ENCODE measurements at regions not wholly inside any gene's neighbourhood (a gene's known extent, or its start where the extent isn't known, plus 50 kb on each side); places are given as distances from the start of the nearest gene placed in this dataset.

- Histone ChIP-seq H3K9me3 (ENCODE audit: control insufficient read depth in 1 of 2, low read length in 2 of 2) (no peaks in the 10 kb centered on the region), H3K27ac (ENCODE audit: low read depth, low read length) (no peak overlapping the region), H3K36me3 (ENCODE audit: control insufficient read depth in 1 of 2, insufficient read depth in 2 of 2, low read length in 2 of 2) (no peaks in the 10 kb centered on the region), H3K9ac (ENCODE audit: low read depth in 1 of 2, low read length in 2 of 2) (no peak overlapping the region), H3K4me3 (ENCODE audit: low read depth in 1 of 2, low read length in 2 of 2) (no peak overlapping the region), H3K27me3 (ENCODE audit: control insufficient read depth in 1 of 2, insufficient read depth in 2 of 2, low read length in 2 of 2) (no peaks in the 10 kb centered on the region), H3K4me1 (ENCODE audit: control insufficient read depth in 1 of 2, insufficient read depth in 2 of 2, low read length in 2 of 2) (no peaks in the 10 kb centered on the region)
Observed at GRCh38 chr3:17845026-17845812, 102.8 kb upstream of the TBC1D5 start.

GRCh38 chr3:17844236-17844635, 101.8 kb upstream of the TBC1D5 start:
- Histone ChIP-seq H3K4me1 (ENCODE audit: control insufficient read depth in 1 of 2, insufficient read depth in 2 of 2, low read length in 2 of 2) (no peaks in the 10 kb centered on the region), H3K27me3 (ENCODE audit: control insufficient read depth in 1 of 2, insufficient read depth in 2 of 2, low read length in 2 of 2) (no peaks in the 10 kb centered on the region), H3K4me3 (ENCODE audit: low read depth in 1 of 2, low read length in 2 of 2) (no peak overlapping the region), H3K36me3 (ENCODE audit: control insufficient read depth in 1 of 2, insufficient read depth in 2 of 2, low read length in 2 of 2) (no peaks in the 10 kb centered on the region), H3K9ac (ENCODE audit: low read depth in 1 of 2, low read length in 2 of 2) (no peak overlapping the region), H3K27ac (ENCODE audit: low read depth, low read length) (no peak overlapping the region), H3K9me3 (ENCODE audit: control insufficient read depth in 1 of 2, low read length in 2 of 2) (no peaks in the 10 kb centered on the region)

GRCh38 chr3:17841190-17841828, 98.9 kb upstream of the TBC1D5 start:
- H3K27me3 ChIP-seq (ENCODE audit: control insufficient read depth in 1 of 2, insufficient read depth in 2 of 2, low read length in 2 of 2), result no peaks in the 10 kb centered on the region

GRCh38 chr3:17840651-17841050, 98.2 kb upstream of the TBC1D5 start:
- Histone ChIP-seq H3K4me1 (ENCODE audit: control insufficient read depth in 1 of 2, insufficient read depth in 2 of 2, low read length in 2 of 2) (no peaks in the 10 kb centered on the region), H3K27me3 (ENCODE audit: control insufficient read depth in 1 of 2, insufficient read depth in 2 of 2, low read length in 2 of 2) (no peaks in the 10 kb centered on the region), H3K9ac (ENCODE audit: low read depth in 1 of 2, low read length in 2 of 2) (no peak overlapping the region), H3K9me3 (ENCODE audit: control insufficient read depth in 1 of 2, low read length in 2 of 2) (no peaks in the 10 kb centered on the region), H3K4me3 (ENCODE audit: low read depth in 1 of 2, low read length in 2 of 2) (no peak overlapping the region), H3K36me3 (ENCODE audit: control insufficient read depth in 1 of 2, insufficient read depth in 2 of 2, low read length in 2 of 2) (no peaks in the 10 kb centered on the region), H3K27ac (ENCODE audit: low read depth, low read length) (no peak overlapping the region)

More at GRCh38 chr3:17841190-17841828, 98.9 kb upstream of the TBC1D5 start:
- Histone ChIP-seq H3K9ac (ENCODE audit: low read depth in 1 of 2, low read length in 2 of 2) (no peak overlapping the region), H3K36me3 (ENCODE audit: control insufficient read depth in 1 of 2, insufficient read depth in 2 of 2, low read length in 2 of 2) (no peaks in the 10 kb centered on the region), H3K4me3 (ENCODE audit: low read depth in 1 of 2, low read length in 2 of 2) (no peak overlapping the region), H3K27ac (ENCODE audit: low read depth, low read length) (no peak overlapping the region), H3K9me3 (ENCODE audit: control insufficient read depth in 1 of 2, low read length in 2 of 2) (no peaks in the 10 kb centered on the region), H3K4me1 (ENCODE audit: control insufficient read depth in 1 of 2, insufficient read depth in 2 of 2, low read length in 2 of 2) (no peaks in the 10 kb centered on the region)

- no peak overlapping the region for H3K4me3 ChIP-seq (ENCODE audit: low read depth in 1 of 2, low read length in 2 of 2)
- H3K4me1 ChIP-seq (ENCODE audit: control insufficient read depth in 1 of 2, insufficient read depth in 2 of 2, low read length in 2 of 2), result no peaks in the 10 kb centered on the region
- H3K36me3 ChIP-seq (ENCODE audit: control insufficient read depth in 1 of 2, insufficient read depth in 2 of 2, low read length in 2 of 2), result no peaks in the 10 kb centered on the region
- H3K9me3 ChIP-seq (ENCODE audit: control insufficient read depth in 1 of 2, low read length in 2 of 2), result no peaks in the 10 kb centered on the region
- no peak overlapping the region for H3K9ac ChIP-seq (ENCODE audit: low read depth in 1 of 2, low read length in 2 of 2)
- no peak overlapping the region for H3K27ac ChIP-seq (ENCODE audit: low read depth, low read length)
- H3K27me3 ChIP-seq (ENCODE audit: control insufficient read depth in 1 of 2, insufficient read depth in 2 of 2, low read length in 2 of 2), result no peaks in the 10 kb centered on the region
Observed at GRCh38 chr3:17840126-17840525, 97.7 kb upstream of the TBC1D5 start.

- H3K9ac ChIP-seq (ENCODE audit: low read depth in 1 of 2, low read length in 2 of 2), result no peak overlapping the region
- H3K4me3 ChIP-seq (ENCODE audit: low read depth in 1 of 2, low read length in 2 of 2), result no peak overlapping the region
- H3K36me3 ChIP-seq (ENCODE audit: control insufficient read depth in 1 of 2, insufficient read depth in 2 of 2, low read length in 2 of 2), result no peaks in the 10 kb centered on the region
- H3K4me1 ChIP-seq (ENCODE audit: control insufficient read depth in 1 of 2, insufficient read depth in 2 of 2, low read length in 2 of 2), result no peaks in the 10 kb centered on the region
- no peak overlapping the region for H3K27ac ChIP-seq (ENCODE audit: low read depth, low read length)
- no peaks in the 10 kb centered on the region for H3K9me3 ChIP-seq (ENCODE audit: control insufficient read depth in 1 of 2, low read length in 2 of 2)
- no peaks in the 10 kb centered on the region for H3K27me3 ChIP-seq (ENCODE audit: control insufficient read depth in 1 of 2, insufficient read depth in 2 of 2, low read length in 2 of 2)
Observed at GRCh38 chr3:17836919-17837318, 94.5 kb upstream of the TBC1D5 start.

- H3K9me3 ChIP-seq (ENCODE audit: control insufficient read depth in 1 of 2, low read length in 2 of 2), result no peaks in the 10 kb centered on the region
- no peak overlapping the region for H3K27ac ChIP-seq (ENCODE audit: low read depth, low read length)
- no peak overlapping the region for H3K9ac ChIP-seq (ENCODE audit: low read depth in 1 of 2, low read length in 2 of 2)
- H3K4me1 ChIP-seq (ENCODE audit: control insufficient read depth in 1 of 2, insufficient read depth in 2 of 2, low read length in 2 of 2), result no peaks in the 10 kb centered on the region
- no peaks in the 10 kb centered on the region for H3K27me3 ChIP-seq (ENCODE audit: control insufficient read depth in 1 of 2, insufficient read depth in 2 of 2, low read length in 2 of 2)
- no peaks in the 10 kb centered on the region for H3K36me3 ChIP-seq (ENCODE audit: control insufficient read depth in 1 of 2, insufficient read depth in 2 of 2, low read length in 2 of 2)
- no peak overlapping the region for H3K4me3 ChIP-seq (ENCODE audit: low read depth in 1 of 2, low read length in 2 of 2)
Observed at GRCh38 chr3:17836092-17836491, 93.7 kb upstream of the TBC1D5 start.

GRCh38 chr3:17833786-17834559, 91.5 kb upstream of the TBC1D5 start:
- no peaks in the 10 kb centered on the region for H3K4me1 ChIP-seq (ENCODE audit: control insufficient read depth in 1 of 2, insufficient read depth in 2 of 2, low read length in 2 of 2)
- no peaks in the 10 kb centered on the region for H3K36me3 ChIP-seq (ENCODE audit: control insufficient read depth in 1 of 2, insufficient read depth in 2 of 2, low read length in 2 of 2)
- H3K27me3 ChIP-seq (ENCODE audit: control insufficient read depth in 1 of 2, insufficient read depth in 2 of 2, low read length in 2 of 2), result no peaks in the 10 kb centered on the region
- H3K9ac ChIP-seq (ENCODE audit: low read depth in 1 of 2, low read length in 2 of 2), result no peak overlapping the region
- no peak overlapping the region for H3K4me3 ChIP-seq (ENCODE audit: low read depth in 1 of 2, low read length in 2 of 2)
- H3K9me3 ChIP-seq (ENCODE audit: control insufficient read depth in 1 of 2, low read length in 2 of 2), result no peaks in the 10 kb centered on the region
- no peak overlapping the region for H3K27ac ChIP-seq (ENCODE audit: low read depth, low read length)

GRCh38 chr3:17832016-17832415, 89.6 kb upstream of the TBC1D5 start:
- H3K27ac ChIP-seq (ENCODE audit: low read depth, low read length), result no peak overlapping the region
- H3K9ac ChIP-seq (ENCODE audit: low read depth in 1 of 2, low read length in 2 of 2), result no peak overlapping the region
- no peaks in the 10 kb centered on the region for H3K4me1 ChIP-seq (ENCODE audit: control insufficient read depth in 1 of 2, insufficient read depth in 2 of 2, low read length in 2 of 2)
- no peaks in the 10 kb centered on the region for H3K36me3 ChIP-seq (ENCODE audit: control insufficient read depth in 1 of 2, insufficient read depth in 2 of 2, low read length in 2 of 2)
- no peak overlapping the region for H3K4me3 ChIP-seq (ENCODE audit: low read depth in 1 of 2, low read length in 2 of 2)
- no peaks in the 10 kb centered on the region for H3K27me3 ChIP-seq (ENCODE audit: control insufficient read depth in 1 of 2, insufficient read depth in 2 of 2, low read length in 2 of 2)
- H3K9me3 ChIP-seq (ENCODE audit: control insufficient read depth in 1 of 2, low read length in 2 of 2), result no peaks in the 10 kb centered on the region

- Histone ChIP-seq H3K4me1 (ENCODE audit: control insufficient read depth in 1 of 2, insufficient read depth in 2 of 2, low read length in 2 of 2) (no peaks in the 10 kb centered on the region), H3K9ac (ENCODE audit: low read depth in 1 of 2, low read length in 2 of 2) (no peak overlapping the region), H3K27me3 (ENCODE audit: control insufficient read depth in 1 of 2, insufficient read depth in 2 of 2, low read length in 2 of 2) (no peaks in the 10 kb centered on the region), H3K36me3 (ENCODE audit: control insufficient read depth in 1 of 2, insufficient read depth in 2 of 2, low read length in 2 of 2) (no peaks in the 10 kb centered on the region), H3K27ac (ENCODE audit: low read depth, low read length) (no peak overlapping the region), H3K9me3 (ENCODE audit: control insufficient read depth in 1 of 2, low read length in 2 of 2) (no peaks in the 10 kb centered on the region), H3K4me3 (ENCODE audit: low read depth in 1 of 2, low read length in 2 of 2) (no peak overlapping the region)
Observed at GRCh38 chr3:17831366-17831765, 88.9 kb upstream of the TBC1D5 start.
